GM12875 (cell line): ENCODE measurements at regions not wholly inside any gene's neighbourhood (a gene's known extent, or its start where the extent isn't known, plus 50 kb on each side); places are given as distances from the start of the nearest gene placed in this dataset.

Experiments used
- H3K4me3 ChIP-seq: one replicate; pipeline ENCODE4 v1.5.1; 2011; ENCODE audit warnings: low read depth, low read length, control low read depth
- CTCF ChIP-seq: IDR thresholded peaks from 2 replicates; pipeline ENCODE4 v1.5.1; 2011; ENCODE audit warnings: low read depth, mild to moderate bottlenecking, control low read depth, inconsistent platforms, low read length, moderate library complexity, borderline replicate concordance; ENCODE audit not compliant: insufficient read depth

GRCh38 chr3:118808723-118809122, 225.9 kb downstream of the IGSF11 start:
- H3K4me3 ChIP-seq = peak overlapping the region; percentile 50
- no peak for TF ChIP-seq CTCF

GRCh38 chr3:118809696-118810498, 224.7 kb downstream of the IGSF11 start:
- H3K4me3 ChIP-seq = peak overlapping the region; percentile 50
- TF ChIP-seq CTCF = no peak

- H3K4me3 ChIP-seq = peak overlapping the region; percentile 50
- TF ChIP-seq CTCF = no peak
Measured at GRCh38 chr3:118810499-118811035, 224.1 kb downstream of the IGSF11 start.

GRCh38 chr3:118811236-118811732, 223.4 kb downstream of the IGSF11 start:
- TF ChIP-seq CTCF = no peak
- no peak overlapping the region for H3K4me3 ChIP-seq

GRCh38 chr3:118813472-118813871, 221.2 kb downstream of the IGSF11 start:
- H3K4me3 ChIP-seq = no peak overlapping the region
- no peak for TF ChIP-seq CTCF

- peak; percentile 72 for TF ChIP-seq CTCF
- no peak overlapping the region for H3K4me3 ChIP-seq
Measured at GRCh38 chr3:118817748-118818165, 216.9 kb downstream of the IGSF11 start.

- no peak overlapping the region for H3K4me3 ChIP-seq
- no peak for TF ChIP-seq CTCF
Measured at GRCh38 chr3:118818386-118818785, 216.3 kb downstream of the IGSF11 start.
